ENCODE measurements at regions not wholly inside any gene's neighbourhood (a gene's known extent, or its start where the extent isn't known, plus 50 kb on each side); places are given as distances from the start of the nearest gene placed in this dataset.

GRCh38 chrX:137695417-137695816 is 129.5 kb downstream of the ZIC3 start:
- in situ Hi-C loops (cut with HindIII; ENCODE audit: low pct_ligation_motif_present, low sequenced_read_pairs) = no loop called here
- Histone ChIP-seq H3K4me3 (ENCODE audit: low read depth, low read length) (no peak overlapping the region), H3K27me3 (replicated peaks) (no peaks in the 10 kb centered on the region), H3K36me3 (replicated peaks) (no peaks in the 10 kb centered on the region), H3K27ac (no peak overlapping the region)
- no peak for DNase-seq
- no peak for TF ChIP-seq CTCF (IDR thresholded peaks at IDR 0.05; ENCODE audit: low read depth, low read length, missing control alignments)

- Histone ChIP-seq H3K36me3 (replicated peaks) (no peaks in the 10 kb centered on the region), H3K27ac (no peak overlapping the region), H3K4me3 (ENCODE audit: low read depth, low read length) (no peak overlapping the region), H3K27me3 (replicated peaks) (no peaks in the 10 kb centered on the region)
- in situ Hi-C loops (cut with HindIII; ENCODE audit: low pct_ligation_motif_present, low sequenced_read_pairs) = no loop called here
- DNase-seq = no peak
- TF ChIP-seq CTCF (IDR thresholded peaks at IDR 0.05; ENCODE audit: low read depth, low read length, missing control alignments) = no peak
These were observed 141.4 kb downstream of the ZIC3 start for GRCh38 chrX:137707348-137707747.

GRCh38 chrX:137742846-137743245 is 176.9 kb downstream of the ZIC3 start:
- in situ Hi-C loops (cut with HindIII; ENCODE audit: low pct_ligation_motif_present, low sequenced_read_pairs) = no loop called here
- no peak for TF ChIP-seq CTCF (IDR thresholded peaks at IDR 0.05; ENCODE audit: low read depth, low read length, missing control alignments)

GRCh38 chrX:137743414-137743813 is 177.5 kb downstream of the ZIC3 start:
- in situ Hi-C loops (cut with HindIII; ENCODE audit: low pct_ligation_motif_present, low sequenced_read_pairs) = no loop called here
- H3K36me3 ChIP-seq (replicated peaks) = no peaks in the 10 kb centered on the region
- no peak for TF ChIP-seq CTCF (IDR thresholded peaks at IDR 0.05; ENCODE audit: low read depth, low read length, missing control alignments)
- H3K27ac ChIP-seq = no peak overlapping the region
- no peaks in the 10 kb centered on the region for H3K27me3 ChIP-seq (replicated peaks)
- no peak overlapping the region for H3K4me3 ChIP-seq (ENCODE audit: low read depth, low read length)
- no peak for DNase-seq

More at GRCh38 chrX:137742846-137743245, 176.9 kb downstream of the ZIC3 start:
- no peak for DNase-seq
- Histone ChIP-seq H3K36me3 (replicated peaks) (no peaks in the 10 kb centered on the region), H3K27ac (no peak overlapping the region), H3K4me3 (ENCODE audit: low read depth, low read length) (no peak overlapping the region), H3K27me3 (replicated peaks) (no peaks in the 10 kb centered on the region)

- H3K27ac ChIP-seq = no peak overlapping the region
- no peaks in the 10 kb centered on the region for H3K36me3 ChIP-seq (replicated peaks)
- no peak for DNase-seq
- in situ Hi-C loops (cut with HindIII; ENCODE audit: low pct_ligation_motif_present, low sequenced_read_pairs) = no loop called here
- no peaks in the 10 kb centered on the region for H3K27me3 ChIP-seq (replicated peaks)
- TF ChIP-seq CTCF (IDR thresholded peaks at IDR 0.05; ENCODE audit: low read depth, low read length, missing control alignments) = no peak
- no peak overlapping the region for H3K4me3 ChIP-seq (ENCODE audit: low read depth, low read length)
These were observed 180.4 kb downstream of the ZIC3 start for GRCh38 chrX:137746289-137746688.

GRCh38 chrX:137747244-137748043 is 181.5 kb downstream of the ZIC3 start:
- Histone ChIP-seq H3K36me3 (replicated peaks) (no peaks in the 10 kb centered on the region), H3K4me3 (ENCODE audit: low read depth, low read length) (no peak overlapping the region), H3K27me3 (replicated peaks) (no peaks in the 10 kb centered on the region), H3K27ac (no peak overlapping the region)
- TF ChIP-seq CTCF (IDR thresholded peaks at IDR 0.05; ENCODE audit: low read depth, low read length, missing control alignments) = no peak
- no peak for DNase-seq
- in situ Hi-C loops (cut with HindIII; ENCODE audit: low pct_ligation_motif_present, low sequenced_read_pairs) = no loop called here
